Testis (tissue), 2 donors: ENCODE measurements at regions not wholly inside any gene's neighbourhood (a gene's known extent, or its start where the extent isn't known, plus 50 kb on each side); places are given as distances from the start of the nearest gene placed in this dataset.

Experiments
- POLR2A ChIP-seq: fragments of 450-650 bp; IDR thresholded peaks from one replicate; pipeline ENCODE4 v1.6.1; 2017; ENCODE audit warnings: antibody characterized with exemption, mild to moderate bottlenecking, moderate library complexity
- TF ChIP-seq, protein P1 (sequence below), 3 experiments: fragments of 450-650 bp in 2 of 3; fragments of 200-600 bp in 1 of 3; sonication (generic) in 1 of 3; IDR thresholded peaks; one replicate each; pipeline ENCODE4 v1.5.1; 2016 to 2019; ENCODE audit warnings: antibody characterized with exemption in 3 of 3, mild to moderate bottlenecking in 2 of 3, moderate library complexity in 1 of 3

- TF ChIP-seq, protein P1, sequence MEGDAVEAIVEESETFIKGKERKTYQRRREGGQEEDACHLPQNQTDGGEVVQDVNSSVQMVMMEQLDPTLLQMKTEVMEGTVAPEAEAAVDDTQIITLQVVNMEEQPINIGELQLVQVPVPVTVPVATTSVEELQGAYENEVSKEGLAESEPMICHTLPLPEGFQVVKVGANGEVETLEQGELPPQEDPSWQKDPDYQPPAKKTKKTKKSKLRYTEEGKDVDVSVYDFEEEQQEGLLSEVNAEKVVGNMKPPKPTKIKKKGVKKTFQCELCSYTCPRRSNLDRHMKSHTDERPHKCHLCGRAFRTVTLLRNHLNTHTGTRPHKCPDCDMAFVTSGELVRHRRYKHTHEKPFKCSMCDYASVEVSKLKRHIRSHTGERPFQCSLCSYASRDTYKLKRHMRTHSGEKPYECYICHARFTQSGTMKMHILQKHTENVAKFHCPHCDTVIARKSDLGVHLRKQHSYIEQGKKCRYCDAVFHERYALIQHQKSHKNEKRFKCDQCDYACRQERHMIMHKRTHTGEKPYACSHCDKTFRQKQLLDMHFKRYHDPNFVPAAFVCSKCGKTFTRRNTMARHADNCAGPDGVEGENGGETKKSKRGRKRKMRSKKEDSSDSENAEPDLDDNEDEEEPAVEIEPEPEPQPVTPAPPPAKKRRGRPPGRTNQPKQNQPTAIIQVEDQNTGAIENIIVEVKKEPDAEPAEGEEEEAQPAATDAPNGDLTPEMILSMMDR (IDR thresholded peaks at IDR 0.05), result no peak
- TF ChIP-seq POLR2A, result no peak
These were observed 151.0 kb upstream of the SALL1 start for GRCh38 chr16:51302042-51302441.
